Fibroblast of skin of scalp (primary cell): ENCODE measurements at regions not wholly inside any gene's neighbourhood (a gene's known extent, or its start where the extent isn't known, plus 50 kb on each side); places are given as distances from the start of the nearest gene placed in this dataset.

Experiments
- DNase-seq: peaks from one replicate; pipeline ENCODE4 v3.0.0-alpha.2; 2013

- no peak for DNase-seq
These were observed 242.3 kb downstream of the UBE3D start for GRCh38 chr6:82823361-82823760.

DNA sequence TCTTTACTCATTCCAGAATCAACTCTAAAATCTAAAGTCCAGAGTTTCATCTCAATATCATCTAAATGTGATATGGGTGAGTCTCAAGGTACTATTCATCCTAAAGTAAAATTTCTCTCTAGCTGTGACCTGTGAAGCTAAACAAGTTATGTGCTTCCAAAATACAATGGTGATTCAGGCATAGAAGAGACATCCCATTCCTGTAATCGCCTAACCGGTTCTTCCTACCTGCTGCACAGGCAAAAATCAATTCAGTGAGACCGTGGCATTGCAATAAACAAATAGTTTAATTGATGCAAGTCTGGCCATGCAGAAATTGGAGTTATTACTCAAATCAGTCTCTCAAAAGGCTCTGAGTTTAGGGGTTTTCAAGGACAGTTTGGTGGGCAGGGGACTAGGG, 232.8 kb downstream of the UBE3D start:
- no peak for DNase-seq

DNA sequence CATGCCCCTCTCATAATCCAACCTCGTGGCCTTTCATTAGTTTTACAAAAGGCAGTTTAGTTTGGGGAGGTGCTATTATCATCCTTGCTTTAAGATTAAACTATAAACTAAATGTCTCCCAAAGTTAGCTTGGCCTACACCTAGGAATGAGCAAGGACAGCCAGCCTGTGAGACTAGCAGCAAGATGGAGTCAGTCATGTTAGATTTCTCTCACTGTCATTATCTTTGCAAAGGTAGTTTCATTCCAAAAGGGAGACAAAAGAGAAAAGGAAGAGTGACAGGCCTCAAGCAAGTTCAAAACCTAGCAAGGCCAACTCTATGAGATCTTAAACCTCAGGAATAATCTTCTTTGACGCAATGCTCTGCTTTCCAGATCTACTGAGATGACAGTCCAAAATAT, 232.2 kb downstream of the UBE3D start:
- DNase-seq = no peak

DNA sequence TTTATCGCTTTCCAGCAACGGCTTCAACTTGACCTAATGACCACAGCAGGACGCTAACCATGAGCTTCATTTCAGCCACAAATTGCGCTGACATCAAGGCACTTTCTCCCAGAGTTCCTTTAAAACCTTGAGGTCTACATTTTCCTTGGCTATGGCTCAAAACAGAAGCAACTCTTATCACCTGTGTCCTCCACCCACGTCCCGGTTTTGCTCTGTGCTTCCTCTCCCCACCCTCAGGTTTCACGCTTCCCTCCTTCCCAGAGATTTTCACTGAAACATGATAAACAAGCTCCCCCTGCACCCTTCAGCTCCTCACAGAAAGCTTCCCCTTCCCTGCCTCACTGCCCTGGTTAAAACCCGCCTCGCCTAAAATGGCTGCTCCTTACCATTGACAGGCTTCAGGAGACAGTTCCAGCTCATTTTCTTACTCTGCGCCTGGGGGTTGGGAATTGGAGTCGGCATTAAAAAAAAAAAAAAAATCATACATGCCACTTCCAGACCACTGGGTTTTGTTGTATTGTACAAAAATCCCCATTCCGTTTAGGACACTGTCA, 229.5 kb downstream of the UBE3D start:
- no peak for DNase-seq

- DNase-seq = no peak
These were observed 225.1 kb downstream of the UBE3D start for GRCh38 chr6:82840571-82840970.

- DNase-seq = no peak
These were observed 224.3 kb downstream of the UBE3D start for GRCh38 chr6:82841309-82841708.
